ENCODE measurements at regions not wholly inside any gene's neighbourhood (a gene's known extent, or its start where the extent isn't known, plus 50 kb on each side); places are given as distances from the start of the nearest gene placed in this dataset.

DNA sequence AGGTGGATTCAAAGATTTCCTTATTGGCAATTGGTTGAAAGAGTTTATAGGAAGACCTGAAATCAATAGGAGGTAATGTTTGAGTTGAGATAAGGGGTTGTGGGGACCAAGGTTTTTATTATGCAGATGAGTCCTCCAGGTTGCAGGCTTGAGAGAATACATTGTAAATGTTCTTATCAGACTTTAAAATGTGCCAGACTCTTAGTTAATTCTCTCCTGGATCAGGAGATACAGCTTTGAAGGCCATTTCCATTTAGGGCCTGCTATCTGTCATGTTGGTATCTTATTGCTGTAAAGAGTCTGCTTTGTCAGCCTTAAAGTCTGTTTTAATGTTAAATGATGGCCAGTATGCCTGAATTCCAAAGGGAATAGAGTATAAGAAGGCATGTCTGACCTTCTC, 61.8 kb upstream of the CALCR start:
- no peak for DNase-seq

GRCh38 chr7:93632371-93632770, 57.8 kb upstream of the CALCR start:
- DNase-seq = no peak

GRCh38 chr7:93629291-93629801, 54.8 kb upstream of the CALCR start:
- DNase-seq = no peak

GRCh38 chr7:93626869-93627268, 52.3 kb upstream of the CALCR start:
- no peak for DNase-seq

All from fibroblast of skin of right biceps (primary cell).